ENCODE measurements at regions not wholly inside any gene's neighbourhood (a gene's known extent, or its start where the extent isn't known, plus 50 kb on each side); places are given as distances from the start of the nearest gene placed in this dataset.
"Not testable (repeated sequence)": the region's sequence is repeated elsewhere in the genome, so short reads cannot be mapped to it uniquely, and the experiment has no call there.

DNA sequence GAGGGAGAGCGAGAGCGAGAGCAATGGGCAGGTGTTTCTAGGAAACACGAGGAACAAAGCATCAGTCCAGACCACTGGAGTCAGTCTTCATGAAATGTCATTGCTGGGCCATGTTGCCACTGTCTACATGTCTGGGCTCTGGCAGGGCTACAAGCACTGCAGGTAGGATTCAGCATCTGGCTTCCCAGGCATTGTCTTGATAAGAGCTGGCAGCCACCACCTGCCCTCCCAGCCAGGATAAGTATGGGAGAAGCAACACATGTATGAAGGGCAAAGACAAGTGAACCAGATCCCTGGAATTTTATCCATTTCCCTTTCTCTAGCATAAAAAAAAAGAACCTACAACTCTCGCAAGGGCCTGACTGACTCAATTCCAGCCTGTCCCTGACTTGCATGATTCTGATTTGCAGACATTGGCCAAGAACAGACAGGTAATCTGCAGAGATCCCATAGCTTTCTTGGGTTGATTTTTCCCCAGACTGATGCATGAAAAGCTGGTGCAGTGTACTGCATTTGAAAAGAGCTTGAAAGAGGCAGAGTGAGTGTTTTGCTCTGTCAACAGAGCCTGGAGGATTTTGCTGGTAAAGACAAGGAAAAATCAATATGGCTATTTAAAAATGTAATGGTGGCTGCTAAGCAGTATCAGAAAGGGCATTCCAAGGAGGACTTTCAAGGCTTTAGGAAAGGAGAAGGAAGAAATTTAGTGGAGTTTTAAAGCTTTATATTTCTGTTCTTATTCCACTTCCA, 157.2 kb upstream of the MYRIP start:
- DNase-seq (ENCODE audit: low spot score) (no peak), FAIRE-seq (no peak)

DNA sequence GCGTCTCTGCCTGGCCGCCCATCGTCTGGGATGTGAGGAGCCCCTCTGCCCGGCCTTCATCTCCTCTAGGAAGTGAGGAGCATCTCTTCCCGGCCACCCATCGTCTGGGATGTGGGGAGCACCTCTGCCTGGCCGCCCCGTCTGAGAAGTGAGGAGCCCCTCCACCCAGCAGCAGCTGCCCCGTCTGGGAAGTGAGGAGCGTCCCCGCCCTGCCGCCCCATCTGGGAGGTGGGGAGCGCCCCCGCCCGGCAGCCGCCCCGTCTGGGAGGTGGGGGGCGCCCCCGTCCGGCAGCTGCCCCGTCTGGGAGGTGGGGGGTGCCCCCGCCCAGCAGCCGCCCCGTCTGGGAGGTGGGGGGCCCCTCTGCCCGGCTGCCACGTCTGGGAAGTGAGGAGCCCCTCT, 153.7 kb upstream of the MYRIP start:
- not testable (repeated sequence) for DNase-seq (ENCODE audit: low spot score); FAIRE-seq

DNA sequence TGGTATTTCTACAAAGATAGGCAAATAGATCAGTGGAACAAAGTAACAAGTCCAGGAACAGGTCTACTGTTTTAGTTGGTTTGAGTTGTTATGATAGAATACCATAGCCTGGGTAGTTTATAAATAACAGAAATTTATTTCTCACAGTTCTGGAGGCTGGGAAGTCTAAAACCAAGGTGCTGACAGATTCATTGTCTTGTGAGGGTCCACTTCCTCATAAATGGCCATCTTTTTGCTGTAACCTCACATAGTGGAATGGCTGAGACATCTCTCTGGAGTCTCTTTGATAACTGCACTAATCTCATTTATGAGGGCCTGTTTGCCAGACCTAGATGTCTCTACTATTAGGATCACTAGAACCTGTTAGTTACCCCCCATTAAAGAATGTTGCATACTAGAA, 152.3 kb upstream of the MYRIP start:
- DNase-seq (ENCODE audit: low spot score) (no peak), FAIRE-seq (no peak)

DNA sequence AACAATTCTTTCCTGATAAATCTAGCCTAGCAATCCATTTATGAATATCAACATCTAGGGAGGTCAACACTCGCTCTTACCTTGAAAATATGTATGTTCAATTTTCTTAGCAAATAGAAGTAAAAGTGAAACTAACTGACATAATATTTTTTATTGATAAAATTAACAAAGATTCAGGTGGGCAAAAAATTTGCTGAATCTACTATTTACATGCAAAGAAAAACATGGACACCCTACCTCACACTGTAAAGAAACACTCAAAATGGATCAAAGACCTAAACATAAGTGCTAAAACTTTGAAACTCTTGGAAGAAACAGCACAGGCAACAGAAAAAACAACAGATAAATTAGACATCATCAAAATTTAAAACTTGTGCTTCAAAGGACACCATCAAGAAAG, 151.6 kb upstream of the MYRIP start:
- FAIRE-seq (no peak), DNase-seq (ENCODE audit: low spot score) (no peak)

DNA sequence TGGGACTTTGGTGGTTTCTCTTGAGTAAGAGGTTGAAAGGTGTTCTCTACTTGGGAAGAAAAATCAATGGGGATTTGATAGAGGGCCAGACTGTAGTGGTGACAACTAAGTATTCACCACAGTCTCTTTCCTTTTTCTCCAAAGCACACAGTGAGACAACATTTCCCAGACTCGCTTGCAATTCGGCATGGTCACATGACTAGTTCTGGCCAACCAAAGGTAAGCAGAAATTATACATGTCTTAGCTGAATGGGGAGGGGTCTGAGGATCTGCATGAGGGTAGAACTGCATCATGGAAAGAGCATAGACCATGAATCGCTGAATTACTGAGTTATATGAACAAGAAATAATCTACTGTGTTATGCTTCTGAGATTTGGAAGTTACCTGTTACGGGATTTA, 144.5 kb upstream of the MYRIP start:
- FAIRE-seq (no peak), DNase-seq (ENCODE audit: low spot score) (no peak)

DNA sequence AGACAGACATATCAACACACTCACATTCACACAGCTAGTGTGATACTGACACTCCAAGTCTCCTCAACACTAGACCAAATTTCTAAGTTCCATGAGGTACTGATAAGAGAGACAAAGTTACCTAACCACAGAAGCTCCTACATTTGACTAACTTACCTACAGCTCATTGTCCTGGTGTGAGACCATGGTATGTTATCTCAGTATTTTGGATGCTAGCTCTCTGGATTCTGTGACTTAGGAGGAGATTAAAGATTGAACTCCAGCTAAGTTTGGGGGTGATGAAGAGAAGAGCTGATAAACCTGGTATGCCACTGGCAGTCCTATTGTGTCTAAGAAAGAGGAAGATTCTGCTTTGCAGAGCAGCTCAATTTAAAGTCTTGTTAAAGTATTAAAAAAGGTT, 144.0 kb upstream of the MYRIP start:
- FAIRE-seq (no peak), DNase-seq (ENCODE audit: low spot score) (no peak)

DNA sequence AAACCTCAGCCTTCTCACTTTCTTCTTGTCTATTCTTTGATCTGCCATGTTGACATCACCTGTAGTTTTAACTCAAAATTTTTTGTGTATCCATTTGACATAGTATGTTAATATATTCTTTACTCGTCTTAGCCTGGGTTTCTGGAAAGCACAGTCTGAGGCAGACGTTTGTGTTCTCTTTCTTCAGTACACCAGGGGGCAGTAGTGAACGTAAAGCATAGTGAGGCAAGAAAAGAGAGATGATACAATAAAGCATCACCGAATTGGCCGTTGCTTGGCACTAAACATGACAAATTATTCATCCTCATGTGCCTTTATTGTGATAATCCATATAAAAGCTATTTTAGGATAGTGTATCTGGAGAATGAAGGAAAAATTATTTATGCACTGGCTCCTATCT, 141.0 kb upstream of the MYRIP start:
- no peak for FAIRE-seq
- peak; percentile 41 for DNase-seq (ENCODE audit: low spot score)

DNA sequence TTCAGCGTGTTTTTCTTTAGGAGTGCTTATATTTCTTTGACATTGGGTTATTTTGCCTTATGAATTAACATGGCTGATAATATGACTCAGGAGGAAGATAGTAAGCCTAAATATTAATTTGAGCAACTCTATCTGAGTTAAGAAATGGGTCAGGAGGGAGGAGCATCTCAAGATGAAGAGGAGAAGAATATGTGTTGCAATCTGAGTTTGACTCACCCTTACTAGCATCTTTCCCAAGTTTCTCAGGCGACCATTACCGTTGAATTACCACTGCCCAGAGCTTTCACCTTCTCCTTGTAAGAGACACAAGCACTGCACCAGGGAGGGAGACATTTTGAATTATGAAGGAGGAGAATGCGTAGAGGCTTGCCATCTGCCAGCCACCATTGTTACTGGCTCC, 138.3 kb upstream of the MYRIP start:
- no peak for FAIRE-seq
- DNase-seq (ENCODE audit: low spot score) = no peak

DNA sequence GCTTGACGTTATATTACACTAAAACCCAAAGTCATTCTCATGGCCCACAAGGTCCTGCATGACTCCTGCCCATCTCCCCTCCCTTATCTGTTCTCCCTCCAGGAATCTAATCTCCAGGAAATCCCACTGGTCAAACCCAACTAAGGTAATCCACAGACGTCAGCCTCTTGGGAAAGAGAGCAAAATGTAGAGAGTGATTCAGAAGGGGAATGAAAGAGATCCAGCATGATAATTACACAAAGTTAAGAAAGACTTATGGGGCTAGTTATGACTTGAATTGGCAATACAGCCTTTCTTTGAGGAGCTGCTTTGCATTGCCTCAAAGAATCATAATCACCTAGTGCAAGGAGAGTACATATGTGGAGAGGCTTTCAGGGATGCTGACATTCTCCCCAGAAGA, 137.8 kb upstream of the MYRIP start:
- FAIRE-seq (no peak), DNase-seq (ENCODE audit: low spot score) (no peak)

DNA sequence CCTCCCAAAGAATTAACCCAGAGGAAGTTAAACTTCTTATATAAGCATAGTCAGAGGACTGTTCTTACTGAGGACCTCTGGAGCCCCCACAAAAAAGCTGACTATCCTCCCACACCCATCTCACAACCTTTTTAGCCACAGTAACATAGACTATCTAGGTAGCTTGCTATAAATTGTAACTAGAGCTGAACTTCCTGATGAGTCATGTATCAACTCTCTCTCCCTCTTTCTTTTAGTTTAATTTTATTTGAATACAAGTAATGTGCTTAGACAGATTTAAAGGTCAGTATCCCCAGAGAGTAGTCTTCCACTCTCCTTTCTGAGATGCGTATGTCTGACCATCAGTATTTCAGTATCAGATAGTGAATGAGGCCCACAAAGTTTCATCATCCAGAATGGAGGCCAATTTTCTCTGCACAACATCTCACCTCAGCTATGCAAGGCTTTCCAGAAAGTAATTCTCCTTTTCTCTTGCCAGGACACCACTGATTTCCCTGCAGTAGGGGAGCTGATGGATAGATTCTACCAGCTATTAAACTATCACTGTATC, 104.0 kb upstream of the MYRIP start:
- FAIRE-seq = no peak
- no peak for DNase-seq (ENCODE audit: low spot score)

DNA sequence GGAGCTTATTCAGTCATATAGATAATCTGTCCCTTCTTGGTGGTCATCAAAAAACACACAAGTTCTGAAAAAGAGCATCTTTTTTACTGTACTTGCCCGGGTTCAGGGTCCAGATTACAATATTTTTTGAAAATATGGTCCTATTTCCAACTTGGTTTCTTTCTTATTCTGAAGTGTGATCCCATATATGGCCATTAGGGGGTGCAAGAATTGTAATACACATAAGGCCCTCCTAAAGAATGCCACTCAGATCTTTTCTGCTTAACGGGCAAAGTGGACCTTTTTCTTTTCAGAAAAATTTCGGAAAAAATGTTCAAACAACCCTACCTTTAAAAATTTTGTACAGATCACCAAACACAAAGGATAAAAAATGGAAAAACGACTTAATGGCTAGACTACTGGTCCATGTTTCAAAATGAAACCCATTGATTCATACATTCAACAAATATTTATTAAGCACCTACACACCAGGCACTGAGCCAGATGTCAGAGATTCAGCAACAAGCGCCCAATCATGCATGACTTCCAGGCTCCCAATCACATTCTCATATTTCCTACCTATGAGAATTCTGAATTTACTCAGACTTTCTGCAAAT, 102.0 kb upstream of the MYRIP start:
- peak; percentile 25 for DNase-seq (ENCODE audit: low spot score)
- FAIRE-seq = no peak

DNA sequence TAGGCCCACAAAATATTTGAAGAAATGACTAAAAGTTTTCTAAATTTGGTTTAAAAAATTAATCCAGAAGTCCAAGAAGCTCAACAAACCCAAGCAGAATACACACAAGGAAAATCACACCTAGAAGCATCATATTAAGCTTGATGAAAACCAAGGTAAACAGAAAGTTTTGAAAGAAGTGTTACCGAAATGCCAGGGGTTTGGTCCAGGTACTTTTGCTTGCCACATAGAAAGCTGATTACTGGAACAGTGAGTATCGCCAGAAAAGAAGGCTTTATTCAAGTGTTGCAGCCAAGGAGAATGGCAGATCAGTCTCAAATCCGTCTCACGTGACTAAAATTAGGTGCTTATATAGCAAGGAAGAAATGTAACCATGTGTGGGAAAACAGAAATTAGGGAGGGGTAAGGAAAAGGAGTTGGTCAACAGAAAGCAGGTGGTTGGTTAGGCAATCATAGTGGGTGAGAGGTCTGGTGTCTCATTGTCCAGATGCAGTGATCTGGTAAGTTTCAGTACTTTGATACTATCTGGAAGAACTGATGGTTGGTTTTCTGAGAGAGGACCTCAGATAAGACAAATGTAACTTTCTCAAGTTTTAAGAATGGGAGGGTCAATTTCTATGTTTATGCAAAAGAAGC, 96.9 kb upstream of the MYRIP start:
- FAIRE-seq (no peak), DNase-seq (ENCODE audit: low spot score) (no peak)

DNA sequence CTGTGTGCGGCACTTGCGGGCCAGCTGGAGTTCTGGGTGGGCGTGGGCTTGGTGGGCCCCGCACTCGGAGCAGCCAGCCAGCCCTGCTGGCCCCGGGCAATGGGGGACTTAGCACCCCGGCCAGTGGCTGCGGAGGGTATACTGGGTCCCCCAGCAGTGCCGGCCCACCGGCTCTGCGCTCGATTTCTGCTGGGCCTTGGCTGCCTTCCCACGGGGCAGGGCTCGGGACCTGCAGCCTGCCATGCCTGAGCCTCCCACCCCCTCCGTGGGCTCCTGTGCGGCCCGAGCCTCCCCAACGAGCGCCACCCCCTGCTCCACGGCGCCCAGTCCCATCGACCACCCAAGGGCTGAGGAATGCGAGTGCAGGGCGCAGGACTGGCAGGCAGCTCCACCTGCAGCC, 96.1 kb upstream of the MYRIP start:
- FAIRE-seq; DNase-seq (ENCODE audit: low spot score): not testable (repeated sequence)

DNA sequence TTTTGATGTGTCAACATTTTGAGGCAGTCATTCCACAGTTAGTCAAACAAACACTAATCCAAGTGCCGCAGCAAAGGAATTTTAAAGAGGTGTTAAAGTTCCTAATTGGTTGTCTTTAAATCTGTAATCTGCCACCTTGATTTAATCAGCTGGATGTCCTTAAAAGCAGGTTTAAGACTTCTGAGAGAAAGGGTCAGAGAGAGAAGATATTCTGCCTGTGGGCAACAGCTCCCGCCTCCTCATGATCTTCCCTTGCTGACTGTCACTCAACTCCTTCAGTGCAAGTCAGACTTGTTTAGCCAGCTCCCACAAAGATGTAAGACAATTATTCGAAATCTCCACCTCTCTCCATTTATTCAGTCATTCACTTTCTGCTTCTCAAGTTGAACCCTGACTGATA, 92.6 kb upstream of the MYRIP start:
- FAIRE-seq (no peak), DNase-seq (ENCODE audit: low spot score) (no peak)

DNA sequence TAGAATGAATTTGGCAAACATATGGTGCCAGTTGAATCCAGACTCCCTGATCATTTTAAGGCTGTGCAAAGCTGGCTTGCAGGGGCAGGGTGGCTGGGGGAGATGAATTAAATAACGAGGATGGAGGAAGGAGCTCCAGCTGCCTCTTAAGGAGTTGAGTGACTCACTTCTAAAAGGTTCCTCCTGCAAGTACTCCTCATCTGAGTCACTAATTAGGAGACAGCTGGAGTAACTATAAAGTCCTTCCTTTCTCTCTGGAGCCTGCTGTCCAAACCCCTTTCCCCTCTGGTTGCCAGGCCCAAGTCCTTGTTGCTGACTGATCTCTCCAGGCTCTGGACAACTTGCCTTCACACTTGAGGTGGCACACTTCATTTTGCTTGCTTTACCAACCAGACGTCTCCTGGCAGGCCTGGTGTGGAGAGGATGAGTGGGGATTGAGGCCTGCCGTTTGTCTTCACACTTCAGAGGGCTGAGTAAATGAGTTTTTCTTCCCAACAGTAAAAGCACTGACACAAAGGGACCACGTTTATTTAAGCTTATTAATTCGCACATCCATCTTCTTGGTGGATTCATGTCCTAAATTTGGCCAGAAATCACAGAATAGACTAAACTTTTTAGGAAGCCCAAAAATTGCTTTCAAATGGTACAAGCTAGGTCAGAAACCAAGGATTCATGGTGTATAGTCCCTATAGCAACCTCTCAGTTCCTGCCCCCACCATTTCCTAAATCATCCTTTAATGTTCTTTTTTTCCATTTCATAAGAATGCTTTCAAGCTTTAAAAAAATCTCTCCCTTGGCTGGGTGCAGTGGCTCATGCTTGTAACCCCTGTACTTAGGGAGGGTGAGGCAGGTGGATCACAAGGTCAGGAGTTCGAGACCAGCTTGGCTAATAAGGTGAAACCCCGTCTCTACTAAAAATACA, 90.5 kb upstream of the MYRIP start:
- DNase-seq (ENCODE audit: low spot score) (peak; percentile 30), FAIRE-seq (peak; percentile 48)

DNA sequence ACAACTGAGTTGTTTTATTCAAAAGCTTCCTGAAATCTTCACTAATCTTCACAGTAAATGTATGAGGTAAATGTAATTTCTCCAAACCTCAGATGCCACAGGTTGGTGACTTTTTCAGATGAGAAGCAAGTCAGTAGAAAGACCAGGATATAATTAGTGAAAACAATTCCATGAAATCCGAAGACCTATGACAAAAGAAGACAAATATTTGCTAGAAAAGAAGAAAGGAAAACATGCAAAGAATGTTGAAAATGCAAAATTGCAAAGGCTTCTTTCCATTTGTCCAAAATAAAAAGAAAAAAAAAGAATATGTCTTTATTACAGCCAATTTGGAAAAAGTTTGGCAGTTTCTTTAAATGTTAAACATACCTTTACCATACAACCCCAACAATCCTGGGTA, 88.3 kb upstream of the MYRIP start:
- DNase-seq (ENCODE audit: low spot score) = no peak
- FAIRE-seq = no peak

DNA sequence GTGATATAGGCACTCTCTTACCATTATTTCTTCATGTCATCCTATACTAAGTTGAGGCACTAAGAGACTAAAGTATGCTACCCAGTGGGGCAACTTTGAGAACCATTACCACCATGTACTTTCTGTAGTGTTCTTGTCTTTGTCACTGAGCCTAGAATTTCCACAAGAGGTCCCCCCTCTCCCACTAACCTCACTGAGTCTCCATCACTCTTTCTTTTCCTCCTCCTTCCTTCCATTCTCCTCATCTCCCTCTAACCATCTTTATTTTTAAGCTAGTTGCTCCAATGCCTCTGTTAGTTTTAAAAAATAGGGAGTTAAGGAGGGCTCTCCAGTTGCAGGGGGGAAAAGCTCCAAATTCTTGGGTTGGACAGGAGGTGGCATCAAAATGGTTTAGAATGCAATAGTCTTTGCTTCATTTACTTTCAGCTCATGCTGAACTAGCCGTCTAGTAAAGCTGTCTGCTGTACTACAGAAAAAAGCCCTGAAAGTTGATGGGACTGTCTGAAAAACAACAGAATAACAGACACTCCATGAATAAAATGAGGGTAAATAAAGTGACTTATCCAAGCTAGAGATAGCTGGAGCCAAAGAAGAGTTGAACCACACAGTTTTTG, 85.1 kb upstream of the MYRIP start:
- DNase-seq (ENCODE audit: low spot score) (no peak), FAIRE-seq (no peak)

DNA sequence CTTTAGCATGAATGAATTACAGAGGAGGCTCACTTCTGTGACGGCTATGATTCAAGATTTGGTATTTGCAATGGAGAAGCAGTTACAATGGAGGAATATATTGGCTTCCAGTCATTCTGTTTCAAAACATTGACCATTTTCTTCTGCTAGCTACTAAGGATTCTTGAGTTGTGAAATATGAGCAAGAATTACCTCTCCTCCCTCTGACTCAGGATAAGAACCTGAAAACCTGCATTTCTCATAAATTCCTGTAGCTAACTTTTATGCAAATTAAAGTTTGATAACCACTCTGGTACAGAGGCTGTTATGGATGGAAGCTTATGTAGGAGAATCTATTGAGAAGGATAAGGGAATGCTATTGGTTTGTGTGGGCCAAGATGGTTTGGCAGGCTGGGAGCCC, 84.1 kb upstream of the MYRIP start:
- FAIRE-seq = no peak

DNA sequence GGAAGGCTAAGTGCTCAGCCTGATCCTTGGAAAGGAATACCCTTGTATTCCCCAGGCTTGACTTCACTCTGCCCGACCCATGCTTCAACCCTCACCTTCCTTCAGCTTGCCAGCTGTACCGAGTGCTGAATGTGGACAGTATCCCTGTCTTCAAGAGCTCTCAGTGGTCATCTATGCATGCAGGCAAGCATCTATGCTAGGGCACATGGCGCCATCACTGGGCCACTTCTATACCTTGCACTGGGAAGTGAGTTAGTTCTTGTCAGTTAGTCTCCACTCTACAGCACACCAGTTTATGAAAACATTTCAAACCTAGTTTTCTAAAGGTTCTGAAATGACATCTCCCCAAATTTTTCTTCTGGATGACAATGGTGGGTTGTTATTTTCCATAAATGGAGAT, 82.0 kb upstream of the MYRIP start:
- DNase-seq (ENCODE audit: low spot score) (no peak), FAIRE-seq (no peak)

More for the DNA sequence above, 84.1 kb upstream of the MYRIP start:
- no peak for DNase-seq (ENCODE audit: low spot score)

DNA sequence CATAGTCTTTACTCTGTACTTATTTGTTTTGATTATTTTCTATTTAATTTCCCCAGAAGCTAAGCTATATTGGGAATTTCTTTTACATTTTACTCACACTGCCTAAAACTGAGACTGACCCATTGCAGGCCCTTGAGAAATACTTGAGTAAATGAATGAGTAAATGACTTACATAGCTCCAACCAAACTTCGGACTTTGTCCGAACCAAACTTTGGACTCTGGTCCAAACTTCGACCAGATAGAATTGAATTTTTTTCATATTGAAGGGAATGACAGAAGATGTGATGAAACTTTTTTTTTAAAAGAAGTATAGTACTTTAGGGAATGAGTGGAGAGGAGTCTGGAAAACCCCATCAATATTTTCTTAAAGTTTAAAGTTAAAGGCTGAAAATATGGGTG, 75.6 kb upstream of the MYRIP start:
- DNase-seq (ENCODE audit: low spot score) (no peak), FAIRE-seq (no peak)

DNA sequence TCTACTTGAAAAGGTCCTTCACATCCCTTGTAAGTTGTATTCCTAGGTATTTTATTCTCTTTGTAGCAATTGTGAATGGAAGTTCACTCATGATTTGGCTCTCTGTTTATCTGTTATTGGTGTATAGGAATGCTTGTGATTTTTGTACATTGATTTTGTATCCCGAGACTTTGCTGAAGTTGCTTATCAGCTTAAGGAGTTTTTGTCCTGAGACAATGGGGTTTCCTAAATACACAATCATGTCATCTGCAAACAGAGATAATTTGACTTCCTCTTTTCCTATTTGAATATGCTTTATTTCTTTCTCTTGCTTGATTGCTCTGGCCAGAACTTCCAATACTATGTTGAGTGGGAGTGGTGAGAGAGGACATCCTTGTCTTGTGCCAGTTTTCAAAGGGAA, 69.8 kb upstream of the MYRIP start:
- DNase-seq (ENCODE audit: low spot score); FAIRE-seq: not testable (repeated sequence)

Data from urothelium cell line (cell line).